HepG2 (cell line): ENCODE measurements at regions not wholly inside any gene's neighbourhood (a gene's known extent, or its start where the extent isn't known, plus 50 kb on each side); places are given as distances from the start of the nearest gene placed in this dataset.

Experiments
- CBX5 ChIP-seq: sonication (generic); formaldehyde crosslinking; IDR thresholded peaks from 2 replicates; pipeline ENCODE4 v1.4.0; 2020; ENCODE audit warnings: missing genetic modification reagents, borderline replicate concordance
- FOXK2 ChIP-seq: fragments of 450-650 bp; IDR thresholded peaks from 2 replicates; pipeline ENCODE4 v1.6.1; 2016
- HDAC6 ChIP-seq: fragments of 200-600 bp; sonication (generic); IDR thresholded peaks from 2 replicates; pipeline ENCODE4 v1.7.0; 2017; ENCODE audit warnings: mild to moderate bottlenecking, antibody characterized with exemption, low read length, low read depth
- IRF1 ChIP-seq: sonication (generic); formaldehyde crosslinking; IDR thresholded peaks from 2 replicates; pipeline ENCODE4 v1.4.0; 2020; ENCODE audit warnings: low read depth, mild to moderate bottlenecking, missing genetic modification reagents
- LCORL ChIP-seq, 2 experiments: fragments of 450-650 bp in 1 of 2; sonication (generic) in 1 of 2; formaldehyde crosslinking in 1 of 2; IDR thresholded peaks; 2 replicates each; pipeline versions ENCODE4 v1.5.0 to v1.6.1; 2017 to 2020; ENCODE audit warnings: antibody characterized with exemption in 1 of 2, missing genetic modification reagents in 1 of 2
- NFKB2 ChIP-seq: sonication (generic); formaldehyde crosslinking; IDR thresholded peaks from 2 replicates; pipeline ENCODE4 v1.4.0; 2020; ENCODE audit warnings: missing genetic modification reagents, borderline replicate concordance
- PBX3 ChIP-seq: sonication (generic); formaldehyde crosslinking; IDR thresholded peaks from 2 replicates; pipeline ENCODE4 v1.8.1; 2023; ENCODE audit warnings: missing genetic modification reagents, inconsistent platforms, borderline replicate concordance
- SETDB1 ChIP-seq: sonication (generic); formaldehyde crosslinking; IDR thresholded peaks from 2 replicates; pipeline ENCODE4 v1.5.1; 2020; ENCODE audit warnings: missing genetic modification reagents, mild to moderate bottlenecking, borderline replicate concordance
- XBP1 ChIP-seq: sonication (generic); formaldehyde crosslinking; IDR thresholded peaks from 2 replicates; pipeline ENCODE4 v1.5.0; 2020; ENCODE audit warnings: missing genetic modification reagents
- YY1 ChIP-seq: IDR thresholded peaks from 2 replicates; pipeline ENCODE4 v1.6.1; 2011; ENCODE audit warnings: low read length, low read depth, moderate library complexity, mild to moderate bottlenecking; ENCODE audit not compliant: insufficient read depth, insufficient replicate concordance
- ZHX1 ChIP-seq: sonication (generic); formaldehyde crosslinking; IDR thresholded peaks from 2 replicates; pipeline ENCODE4 v1.8.1; 2022; ENCODE audit warnings: low read depth, mild to moderate bottlenecking, missing genetic modification reagents
- TF ChIP-seq, protein P1 (sequence below): sonication (generic); formaldehyde crosslinking; IDR thresholded peaks from 2 replicates; pipeline ENCODE4 v1.5.0; 2020; ENCODE audit warnings: mild to moderate bottlenecking, missing genetic modification reagents, moderate library complexity
- TF ChIP-seq, protein P2 (sequence below), 2 experiments: fragments of 450-650 bp in 1 of 2; sonication (generic) in 1 of 2; formaldehyde crosslinking; IDR thresholded peaks; 2 replicates each; pipeline versions ENCODE4 v1.5.0 to v1.8.0; 2020 to 2022; ENCODE audit warnings: mild to moderate bottlenecking in 1 of 2, missing genetic modification reagents in 1 of 2

DNA sequence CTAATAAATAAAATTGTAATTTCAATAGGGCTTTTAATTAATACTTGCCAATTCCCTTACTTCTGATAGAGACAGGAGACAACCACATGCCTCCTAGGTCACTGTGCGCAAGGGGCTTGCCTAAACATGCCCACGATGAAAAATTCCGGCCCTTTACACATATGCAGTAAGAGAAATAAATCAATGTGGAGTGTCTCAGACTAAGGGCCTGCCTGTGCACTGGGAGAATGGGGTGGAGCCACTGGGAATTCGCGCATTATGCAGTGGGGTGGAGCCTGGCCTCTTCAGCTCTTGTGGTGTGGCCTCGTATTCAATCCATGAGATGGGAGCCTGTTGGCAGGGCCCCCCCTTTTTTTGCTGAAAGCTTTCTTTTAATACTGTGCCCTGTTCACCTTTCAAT, 484.5 kb downstream of the PDGFC start:
- TF ChIP-seq SETDB1 = no peak
- no peak for TF ChIP-seq FOXK2
- TF ChIP-seq, protein P1, sequence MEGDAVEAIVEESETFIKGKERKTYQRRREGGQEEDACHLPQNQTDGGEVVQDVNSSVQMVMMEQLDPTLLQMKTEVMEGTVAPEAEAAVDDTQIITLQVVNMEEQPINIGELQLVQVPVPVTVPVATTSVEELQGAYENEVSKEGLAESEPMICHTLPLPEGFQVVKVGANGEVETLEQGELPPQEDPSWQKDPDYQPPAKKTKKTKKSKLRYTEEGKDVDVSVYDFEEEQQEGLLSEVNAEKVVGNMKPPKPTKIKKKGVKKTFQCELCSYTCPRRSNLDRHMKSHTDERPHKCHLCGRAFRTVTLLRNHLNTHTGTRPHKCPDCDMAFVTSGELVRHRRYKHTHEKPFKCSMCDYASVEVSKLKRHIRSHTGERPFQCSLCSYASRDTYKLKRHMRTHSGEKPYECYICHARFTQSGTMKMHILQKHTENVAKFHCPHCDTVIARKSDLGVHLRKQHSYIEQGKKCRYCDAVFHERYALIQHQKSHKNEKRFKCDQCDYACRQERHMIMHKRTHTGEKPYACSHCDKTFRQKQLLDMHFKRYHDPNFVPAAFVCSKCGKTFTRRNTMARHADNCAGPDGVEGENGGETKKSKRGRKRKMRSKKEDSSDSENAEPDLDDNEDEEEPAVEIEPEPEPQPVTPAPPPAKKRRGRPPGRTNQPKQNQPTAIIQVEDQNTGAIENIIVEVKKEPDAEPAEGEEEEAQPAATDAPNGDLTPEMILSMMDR = no peak
- TF ChIP-seq PBX3 (CRISPR knock-in tag) = no peak
- TF ChIP-seq IRF1 (CRISPR knock-in tag) = no peak
- no peak for TF ChIP-seq YY1
- TF ChIP-seq, protein P2, sequence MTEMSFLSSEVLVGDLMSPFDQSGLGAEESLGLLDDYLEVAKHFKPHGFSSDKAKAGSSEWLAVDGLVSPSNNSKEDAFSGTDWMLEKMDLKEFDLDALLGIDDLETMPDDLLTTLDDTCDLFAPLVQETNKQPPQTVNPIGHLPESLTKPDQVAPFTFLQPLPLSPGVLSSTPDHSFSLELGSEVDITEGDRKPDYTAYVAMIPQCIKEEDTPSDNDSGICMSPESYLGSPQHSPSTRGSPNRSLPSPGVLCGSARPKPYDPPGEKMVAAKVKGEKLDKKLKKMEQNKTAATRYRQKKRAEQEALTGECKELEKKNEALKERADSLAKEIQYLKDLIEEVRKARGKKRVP (CRISPR knock-in tag; IDR thresholded peaks at IDR 0.05) = no peak
- no peak for TF ChIP-seq HDAC6
- no peak for TF ChIP-seq LCORL (IDR thresholded peaks at IDR 0.05)
- no peak for TF ChIP-seq LCORL (CRISPR knock-in tag; IDR thresholded peaks at IDR 0.05)
- no peak for TF ChIP-seq ZHX1 (CRISPR knock-in tag)
- TF ChIP-seq CBX5 = no peak
- no peak for TF ChIP-seq NFKB2
- TF ChIP-seq XBP1 = no peak
